SK-N-SH (cell line): ENCODE measurements at regions not wholly inside any gene's neighbourhood (a gene's known extent, or its start where the extent isn't known, plus 50 kb on each side); places are given as distances from the start of the nearest gene placed in this dataset.
"Not testable (repeated sequence)": the region's sequence is repeated elsewhere in the genome, so short reads cannot be mapped to it uniquely, and the experiment has no call there.

Source experiments
- CTCF ChIA-PET: fragments of 300-600, 350-600 bp; formaldehyde crosslinking; extraction: SDS; loops from one replicate; lab custom pipeline; 2021; lab: Yijun Ruan, JAX
- POLR2A ChIA-PET: fragments of 350-600 bp; sonication (Branson Sonifier 250); formaldehyde crosslinking; extraction: SDS; loops from one replicate; lab custom pipeline; 2020; ENCODE audit warnings: antibody characterized with exemption, inconsistent platforms; lab: Yijun Ruan, JAX
- DNase-seq: peaks from one replicate; pipeline ENCODE4 v3.0.0; 2012
- H2AFZ ChIP-seq: fragments of 200-600 bp; sonication (generic); 2 replicates; pipeline ENCODE4 v1.8.1; 2016; ENCODE audit warnings: antibody characterized with exemption, mild to moderate bottlenecking, low read depth
- H3F3A ChIP-seq: fragments of 200-600 bp; sonication (generic); replicated peaks from 2 replicates; pipeline ENCODE3; 2016; ENCODE audit warnings: antibody characterized with exemption, mild to moderate bottlenecking; ENCODE audit not compliant: insufficient read depth
- H3K27ac ChIP-seq, 2 experiments: fragments of 200-500 bp in 1 of 2; fragments of 200-600 bp in 1 of 2; sonication (Bioruptor generic) in 1 of 2; sonication (generic), shearing (Covaris generic) in 1 of 2; 2 replicates each; pipeline versions ENCODE4 v1.5.1 to v1.6.1; 2014 to 2016; ENCODE audit warnings: low read depth in 2 of 2, inconsistent platforms in 1 of 2, low read length in 1 of 2, mild to moderate bottlenecking in 1 of 2, mixed read lengths in 1 of 2
- H3K27me3 ChIP-seq: fragments of 200-600 bp; sonication (generic), shearing (Covaris generic); 2 replicates; pipeline ENCODE4 v1.6.1; 2016; ENCODE audit warnings: mixed run types; ENCODE audit not compliant: insufficient read depth
- H3K36me3 ChIP-seq, 2 experiments: fragments of 200-500 bp in 1 of 2; fragments of 200-600 bp in 1 of 2; sonication (Bioruptor generic) in 1 of 2; sonication (generic) in 1 of 2; replicated peaks in 1 of 2; 2 replicates each; pipeline versions ENCODE3 to v1.5.1; 2014 to 2016; ENCODE audit warnings: low read length in 1 of 2, mild to moderate bottlenecking in 1 of 2; ENCODE audit not compliant: insufficient read depth in 2 of 2, control insufficient read depth in 1 of 2
- H3K4me1 ChIP-seq, 2 experiments: fragments of 200-500 bp in 1 of 2; fragments of 200-600 bp in 1 of 2; sonication (Bioruptor generic) in 1 of 2; sonication (generic), shearing (Covaris generic) in 1 of 2; 2 replicates each; pipeline versions ENCODE4 v1.5.1 to v1.6.1; 2014 to 2016; ENCODE audit warnings: low read depth in 1 of 2, low read length in 1 of 2, mixed run types in 1 of 2; ENCODE audit not compliant: insufficient read depth in 2 of 2, control insufficient read depth in 1 of 2
- H3K4me2 ChIP-seq: fragments of 200-600 bp; sonication (generic), shearing (Covaris generic); 2 replicates; pipeline ENCODE4 v1.6.1; 2017; ENCODE audit warnings: mixed run types
- H3K4me3 ChIP-seq, 2 experiments: fragments of 200-500 bp in 1 of 2; fragments of 200-600 bp in 1 of 2; sonication (Bioruptor generic) in 1 of 2; sonication (generic), shearing (Covaris generic) in 1 of 2; 2 replicates each; pipeline versions ENCODE4 v1.5.1 to v1.8.1; 2014 to 2016; ENCODE audit warnings: low read depth in 2 of 2, inconsistent platforms in 1 of 2, low read length in 1 of 2, mild to moderate bottlenecking in 1 of 2, mixed read lengths in 1 of 2, moderate library complexity in 1 of 2
- H3K79me2 ChIP-seq: fragments of 200-600 bp; sonication (generic); 2 replicates; pipeline ENCODE4 v1.8.1; 2017; ENCODE audit warnings: mild to moderate bottlenecking; ENCODE audit not compliant: insufficient read depth
- H3K9ac ChIP-seq: fragments of 200-600 bp; sonication (generic); 2 replicates; pipeline ENCODE4 v1.6.1; 2017; ENCODE audit warnings: mixed run types
- H3K9me2 ChIP-seq: fragments of 200-600 bp; sonication (generic); 2 replicates; pipeline ENCODE4 v1.6.1; 2017; ENCODE audit warnings: mixed run types
- H3K9me3 ChIP-seq: fragments of 200-600 bp; sonication (generic); 2 replicates; pipeline ENCODE4 v1.6.1; 2017; ENCODE audit warnings: mixed run types, mild to moderate bottlenecking, moderate library complexity
- H4K20me1 ChIP-seq: fragments of 200-600 bp; sonication (generic); 2 replicates; pipeline ENCODE4 v1.6.1; 2017; ENCODE audit warnings: mild to moderate bottlenecking, mixed run types; ENCODE audit not compliant: insufficient read depth
- CHD2 ChIP-seq: fragments of 150-350 bp; IDR thresholded peaks from 2 replicates; pipeline ENCODE4 v1.6.1; 2018; ENCODE audit warnings: low read length; ENCODE audit not compliant: partially characterized antibody
- IRF3 ChIP-seq: fragments of 150-350 bp; IDR thresholded peaks from 2 replicates; pipeline ENCODE4 v1.6.1; 2016; ENCODE audit warnings: mild to moderate bottlenecking, low read depth, low read length
- MAX ChIP-seq: IDR thresholded peaks from 2 replicates; pipeline ENCODE4 v1.4.0; 2012; ENCODE audit warnings: low read depth
- MEF2A ChIP-seq: IDR thresholded peaks from 2 replicates; pipeline ENCODE4 v1.4.0; 2012; ENCODE audit warnings: low read depth, borderline replicate concordance
- PBX3 ChIP-seq: IDR thresholded peaks from 2 replicates; pipeline ENCODE4; 2012
- RCOR1 ChIP-seq: fragments of 150-350 bp; IDR thresholded peaks from 2 replicates; pipeline ENCODE4 v1.6.1; 2017; ENCODE audit warnings: antibody characterized with exemption, low read length
- REST ChIP-seq: IDR thresholded peaks from 2 replicates; pipeline ENCODE4 v1.6.1; 2012; ENCODE audit warnings: mild to moderate bottlenecking, low read depth, low read length, moderate library complexity
- RFX5 ChIP-seq: IDR thresholded peaks from 2 replicates; pipeline ENCODE4 v1.6.1; 2012; ENCODE audit warnings: mild to moderate bottlenecking, improper control_type of control experiment, low read length
- SIN3A ChIP-seq: IDR thresholded peaks from 2 replicates; pipeline ENCODE4 v1.6.1; 2012; ENCODE audit warnings: low read depth, mild to moderate bottlenecking, low read length, moderate library complexity, borderline replicate concordance
- SMC3 ChIP-seq: IDR thresholded peaks from 2 replicates; pipeline ENCODE4 v1.6.1; 2012; ENCODE audit warnings: low read depth, low read length, improper control_type of control experiment
- TAF1 ChIP-seq: IDR thresholded peaks from 2 replicates; pipeline ENCODE4 v1.6.1; 2012; ENCODE audit warnings: low read depth, mild to moderate bottlenecking, low read length, moderate library complexity, borderline replicate concordance
- TCF12 ChIP-seq: IDR thresholded peaks from 2 replicates; pipeline ENCODE4 v1.4.0; 2012
- TEAD4 ChIP-seq: IDR thresholded peaks from 2 replicates; pipeline ENCODE4 v1.4.0; 2012; ENCODE audit warnings: mild to moderate bottlenecking, borderline replicate concordance; ENCODE audit not compliant: insufficient read depth
- USF2 ChIP-seq: fragments of 150-350 bp; IDR thresholded peaks from 2 replicates; pipeline ENCODE4 v1.6.1; 2017; ENCODE audit warnings: antibody characterized with exemption, low read length, low read depth, borderline replicate concordance
- YY1 ChIP-seq: IDR thresholded peaks from 2 replicates; pipeline ENCODE4 v1.4.0; 2012; ENCODE audit warnings: low read depth, mild to moderate bottlenecking
- whole genome bisulfite sequencing: methylation state at CpG from one replicate; pipeline ENCODE4 v1.1.6; 2017; ENCODE audit warnings: low lambda C conversion rate; 5-methylcytosine and 5-hydroxymethylcytosine counted together

- H4K20me1 ChIP-seq, H3K27ac ChIP-seq: not testable (repeated sequence)
- WGBS: 28% methylated on average over 6 of the region's 6 CpGs
Observed at GRCh38 chr14:96720702-96721101, 76.5 kb upstream of the VRK1 start.

GRCh38 chr14:96722736-96723135 lies 74.4 kb upstream of the VRK1 start:
- CTCF ChIA-PET: interaction anchor here (1.4 kb wide), 1 partner anchor 139 kb away, joined by 3 read pairs; no protein-coding TSS in a partner anchor
- Histone ChIP-seq H3K4me2 (no peak overlapping the region), H3K79me2 (no peaks in the 10 kb centered on the region), H3K36me3 (no peaks in the 10 kb centered on the region), H3K9ac (no peak overlapping the region), H2AFZ (no peak overlapping the region), H3K27me3 (no peaks in the 10 kb centered on the region), H3K9me3 (no peaks in the 10 kb centered on the region), H3K9me2 (no peaks in the 10 kb centered on the region), H3K4me3 (no peak overlapping the region), H4K20me1 (no peaks in the 10 kb centered on the region), H3K27ac (no peak overlapping the region), H3F3A (no peaks in the 10 kb centered on the region), H3K4me1 (no peaks in the 10 kb centered on the region)
- DNase-seq: no peak
- POLR2A ChIA-PET: no interaction called here
- 57% methylated on average over 4 of the region's 6 CpGs for WGBS
- TF ChIP-seq SMC3 (no peak), MEF2A (no peak), MAX (no peak), RFX5 (no peak), TCF12 (no peak), YY1 (no peak), REST (no peak), TAF1 (no peak)

More at GRCh38 chr14:96720702-96721101, 76.5 kb upstream of the VRK1 start:
- POLR2A ChIA-PET, CTCF ChIA-PET, H3K79me2 ChIP-seq, H3K4me2 ChIP-seq, H3K36me3 ChIP-seq, H3K9me3 ChIP-seq, H2AFZ ChIP-seq, H3K9me2 ChIP-seq, H3K27me3 ChIP-seq, H3K9ac ChIP-seq, H3F3A ChIP-seq, H3K4me1 ChIP-seq, H3K4me3 ChIP-seq, DNase-seq: not testable (repeated sequence)

GRCh38 chr14:96723946-96724345 lies 73.2 kb upstream of the VRK1 start:
- CTCF ChIA-PET: interaction anchor here (1.4 kb wide), 1 partner anchor 140 kb away, joined by 3 read pairs; no protein-coding TSS in a partner anchor

More at GRCh38 chr14:96723946-96724345, 73.2 kb upstream of the VRK1 start:
- POLR2A ChIA-PET: interaction anchor here (0.6 kb wide), 1 partner anchor 616 kb away, joined by 3 read pairs; no protein-coding TSS in a partner anchor
- H3K4me2 ChIP-seq: no peak overlapping the region
- no peak for DNase-seq
- H3K36me3 ChIP-seq: no peaks in the 10 kb centered on the region
- H3K4me3 ChIP-seq: no peak overlapping the region
- H2AFZ ChIP-seq: no peak overlapping the region
- no peak for TF ChIP-seq SIN3A
- no peak for TF ChIP-seq CHD2
- no peak for TF ChIP-seq USF2
- TF ChIP-seq TEAD4: no peak
- no peak for TF ChIP-seq RCOR1
- TF ChIP-seq TCF12: no peak
- TF ChIP-seq IRF3: no peak
- TF ChIP-seq YY1: no peak
- TF ChIP-seq PBX3: no peak
- no peaks in the 10 kb centered on the region for H3K9me2 ChIP-seq
- H3F3A ChIP-seq: no peaks in the 10 kb centered on the region
- H3K79me2 ChIP-seq: no peaks in the 10 kb centered on the region
- H3K27me3 ChIP-seq: no peaks in the 10 kb centered on the region
- WGBS: 62% methylated on average over 8 of the region's 10 CpGs
- no peak overlapping the region for H3K9ac ChIP-seq
- H3K4me1 ChIP-seq: no peaks in the 10 kb centered on the region
- no peaks in the 10 kb centered on the region for H4K20me1 ChIP-seq
- H3K27ac ChIP-seq: no peak overlapping the region
- H3K9me3 ChIP-seq: no peaks in the 10 kb centered on the region
